ENCODE measurements at regions not wholly inside any gene's neighbourhood (a gene's known extent, or its start where the extent isn't known, plus 50 kb on each side); places are given as distances from the start of the nearest gene placed in this dataset.

GRCh38 chr1:98422816-98423215 is 238.7 kb upstream of the SNX7 start:
- DNase-seq (ENCODE audit: low read depth): no peak

GRCh38 chr1:98421085-98421435 is 240.5 kb upstream of the SNX7 start:
- no peak for DNase-seq (ENCODE audit: low read depth)

DNA sequence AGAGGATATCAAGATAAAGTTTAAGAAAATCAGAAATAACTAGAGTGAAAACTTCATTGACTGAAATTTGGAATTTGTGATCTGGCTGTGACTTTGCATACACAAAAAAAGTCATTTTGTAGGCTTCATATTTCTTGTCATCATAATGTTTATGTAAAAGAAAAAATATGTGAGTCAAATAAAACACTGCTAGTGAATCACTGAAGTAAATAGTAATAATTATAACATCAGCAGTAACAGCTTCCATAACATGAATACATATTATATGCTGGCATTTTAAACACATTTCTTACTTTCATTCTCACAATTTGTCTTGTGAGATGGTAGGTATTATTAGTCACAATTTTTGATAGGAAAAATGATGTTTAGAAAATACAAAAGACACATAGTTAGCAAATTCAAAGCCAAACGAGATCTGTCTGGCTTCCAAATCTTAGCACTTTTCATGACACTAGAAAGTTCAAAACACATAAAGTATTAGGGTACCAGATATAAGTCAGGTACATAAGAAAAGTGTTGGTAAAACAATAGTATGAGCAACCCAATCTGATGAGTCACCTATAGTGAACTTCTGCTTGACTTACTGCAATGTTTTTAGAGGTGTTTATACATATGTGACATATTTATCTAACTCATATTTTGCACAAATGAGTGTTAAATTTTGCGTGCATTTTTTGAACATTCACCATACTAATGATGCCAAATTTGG is 241.0 kb upstream of the SNX7 start:
- no peak for DNase-seq (ENCODE audit: low read depth)

GRCh38 chr1:98417820-98418219 is 243.7 kb upstream of the SNX7 start:
- DNase-seq (ENCODE audit: low read depth): no peak

GRCh38 chr1:98410082-98410481 is 251.4 kb upstream of the SNX7 start:
- no peak for DNase-seq (ENCODE audit: low read depth)

- DNase-seq (ENCODE audit: low read depth): no peak
Measured at GRCh38 chr1:98406352-98407088, 255.0 kb upstream of the SNX7 start.

- DNase-seq (ENCODE audit: low read depth): no peak
Measured at GRCh38 chr1:98405581-98406074, 255.9 kb upstream of the SNX7 start.

- no peak for DNase-seq (ENCODE audit: low read depth)
Measured at GRCh38 chr1:98404866-98405265, 256.7 kb upstream of the SNX7 start.

GRCh38 chr1:98403963-98404480 is 257.5 kb upstream of the SNX7 start:
- DNase-seq (ENCODE audit: low read depth): no peak

- no peak for DNase-seq (ENCODE audit: low read depth)
Measured at GRCh38 chr1:98402860-98403259, 258.7 kb upstream of the SNX7 start.

DNA sequence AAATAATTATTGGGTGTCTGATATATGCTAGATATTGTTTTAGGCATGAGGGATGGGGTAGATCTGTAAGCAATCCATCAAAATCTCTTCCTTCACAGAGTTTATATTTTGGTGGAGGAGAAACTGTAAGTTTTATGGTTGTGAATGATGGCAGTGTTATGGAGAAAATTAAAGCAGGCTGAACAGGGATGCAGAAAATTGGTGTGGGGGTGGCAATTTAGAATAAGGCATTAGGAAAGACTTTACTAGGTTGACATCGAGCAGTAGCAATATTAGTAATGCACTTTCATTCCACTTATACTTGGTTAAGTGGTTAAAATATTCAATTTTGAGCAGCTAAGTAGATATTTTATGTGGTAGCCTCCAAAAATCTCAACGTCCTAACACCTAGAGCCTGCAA is 261.1 kb upstream of the SNX7 start:
- no peak for DNase-seq (ENCODE audit: low read depth)

DNA sequence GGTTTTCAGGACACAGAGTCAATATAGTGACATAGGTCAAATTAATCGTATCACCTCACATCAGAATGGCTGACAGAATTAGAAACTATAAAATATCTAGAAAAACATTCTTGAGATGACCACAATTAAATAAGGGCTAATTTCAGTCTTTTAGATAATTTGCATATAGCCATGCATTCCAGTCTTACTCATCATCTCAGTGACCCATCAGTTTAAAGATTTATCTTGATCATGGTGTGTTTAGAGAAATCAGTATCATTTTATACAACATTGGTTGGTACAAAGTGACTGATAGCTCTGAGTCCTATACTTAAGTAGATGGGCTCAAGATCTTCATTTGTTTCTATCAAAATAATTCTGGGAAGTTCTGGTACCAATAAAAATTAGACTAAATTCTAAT is 262.3 kb upstream of the SNX7 start:
- DNase-seq (ENCODE audit: low read depth): no peak

- no peak for DNase-seq (ENCODE audit: low read depth)
Measured at GRCh38 chr1:98398649-98399048, 262.9 kb upstream of the SNX7 start.

- no peak for DNase-seq (ENCODE audit: low read depth)
Measured at GRCh38 chr1:98398092-98398491, 263.4 kb upstream of the SNX7 start.

GRCh38 chr1:98393719-98394118 is 267.8 kb upstream of the SNX7 start:
- DNase-seq (ENCODE audit: low read depth): no peak

GRCh38 chr1:98391175-98391574 is 270.3 kb upstream of the SNX7 start:
- DNase-seq (ENCODE audit: low read depth): no peak

DNA sequence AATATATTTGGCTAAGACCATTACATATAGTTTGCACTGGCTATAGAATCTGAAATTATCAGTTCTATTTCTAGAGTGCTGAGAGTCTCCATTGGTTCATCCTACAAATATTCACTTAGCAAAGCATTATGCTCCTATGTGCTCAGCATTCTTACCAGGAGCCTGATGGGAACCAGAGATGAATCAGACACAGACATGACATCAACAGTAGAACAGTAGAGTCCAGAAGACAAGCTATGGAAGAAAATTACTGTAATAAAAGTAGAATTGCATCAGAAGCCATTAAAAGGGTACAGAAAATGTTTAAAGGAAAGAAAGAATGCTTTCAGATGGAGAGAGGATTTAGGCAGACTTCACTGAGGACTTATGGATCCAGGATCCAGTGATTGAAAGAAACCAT is 271.7 kb upstream of the SNX7 start:
- DNase-seq (ENCODE audit: low read depth): no peak

GRCh38 chr1:98388441-98388840 is 273.1 kb upstream of the SNX7 start:
- DNase-seq (ENCODE audit: low read depth): no peak

GRCh38 chr1:98387701-98388100 is 273.8 kb upstream of the SNX7 start:
- DNase-seq (ENCODE audit: low read depth): no peak

- no peak for DNase-seq (ENCODE audit: low read depth)
Measured at GRCh38 chr1:98386675-98387440, 274.7 kb upstream of the SNX7 start.

GRCh38 chr1:98385652-98386051 is 275.9 kb upstream of the SNX7 start:
- DNase-seq (ENCODE audit: low read depth): no peak

DNA sequence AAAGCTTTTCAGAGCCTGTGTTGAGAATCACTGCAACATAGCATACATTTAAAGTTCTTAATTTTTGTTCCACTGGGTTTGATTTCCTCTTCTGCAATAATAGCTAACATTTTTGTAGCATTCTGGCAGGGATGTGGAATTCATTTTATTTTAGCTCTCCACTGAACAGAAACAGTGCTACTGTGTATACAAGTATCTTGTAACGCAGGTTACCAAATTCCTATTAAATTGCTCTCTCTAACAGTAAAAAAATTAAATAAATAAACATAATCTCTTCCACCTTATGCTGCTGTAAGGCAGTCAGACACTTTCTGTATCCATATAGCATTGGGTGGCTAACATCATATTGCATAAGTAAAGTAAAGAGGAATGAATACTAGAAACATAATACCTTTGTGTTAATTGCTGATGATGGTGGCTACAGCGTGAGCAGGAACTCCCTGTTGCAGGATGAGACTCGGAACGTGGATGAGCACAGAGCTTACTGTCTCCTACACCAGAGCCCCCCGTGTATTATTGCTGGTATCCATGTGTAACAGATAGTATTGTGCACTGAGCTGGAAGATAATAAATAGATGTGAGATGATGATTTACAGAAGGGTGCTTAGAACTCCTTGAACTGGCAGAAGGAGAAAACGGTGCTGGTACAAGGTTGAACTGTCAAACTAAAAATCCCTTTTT is 276.9 kb upstream of the SNX7 start:
- no peak for DNase-seq (ENCODE audit: low read depth)
